ENCODE measurements at regions not wholly inside any gene's neighbourhood (a gene's known extent, or its start where the extent isn't known, plus 50 kb on each side); places are given as distances from the start of the nearest gene placed in this dataset.

- H3K4ac ChIP-seq (replicated peaks; ENCODE audit: insufficient read length, low read depth, low read length): no peak overlapping the region
- H4K5ac ChIP-seq (ENCODE audit: insufficient read length, low read depth, low read length): no peak overlapping the region
- H3K14ac ChIP-seq (ENCODE audit: insufficient read length): no peak overlapping the region
- H3K18ac ChIP-seq (ENCODE audit: extremely low read depth, low read length): no peak overlapping the region
- no peak for TF ChIP-seq SP2 (IDR thresholded peaks at IDR 0.05; ENCODE audit: low read length)
- TF ChIP-seq RAD21 (IDR thresholded peaks at IDR 0.05 in 1 of 2, conservative IDR thresholded peaks at IDR 0.05 in 1 of 2; ENCODE audit: low read depth in 2 of 2, low read length in 2 of 2): no peak
- no peak overlapping the region for H2AFZ ChIP-seq (ENCODE audit: low read length)
- DNase-seq (ENCODE audit: low read depth in 1 of 2, low spot score in 2 of 2) (no peak), FAIRE-seq (no peak)
- no peak overlapping the region for H2BK12ac ChIP-seq (ENCODE audit: low read depth, low read length)
- H3K4me1 ChIP-seq (replicated peaks in 1 of 4; ENCODE audit: control insufficient read depth in 3 of 4, insufficient read depth in 4 of 4, low read length in 3 of 4): no peaks in the 10 kb centered on the region
- no peak overlapping the region for H3K23ac ChIP-seq (ENCODE audit: insufficient read length)
- 83% methylated on average over 1 of the region's 1 CpG; no CpG with 5 or more reads in 1 of the 2 experiments for WGBS, 2 experiments (ENCODE audit: extremely low coverage in 1 of 2, insufficient coverage in 1 of 2, insufficient read length in 1 of 2, insufficient replicate concordance in 2 of 2, low coverage in 1 of 2, low lambda C conversion rate in 2 of 2, missing lambda C conversion rate in 1 of 2)
- no peak overlapping the region for H3K4me3 ChIP-seq (ENCODE audit: extremely low read depth in 1 of 4, insufficient read depth in 2 of 4, low read depth in 3 of 4, low read length in 4 of 4)
- H3K79me1 ChIP-seq (ENCODE audit: low read depth, low read length): no peaks in the 10 kb centered on the region
- no peak overlapping the region for H3K4me2 ChIP-seq (ENCODE audit: insufficient read depth in 1 of 2, low read depth in 2 of 2, low read length in 2 of 2)
- H4K91ac ChIP-seq (replicated peaks; ENCODE audit: insufficient read length, low read length): no peak overlapping the region
- ChIA-PET CTCF (ENCODE audit: partially characterized antibody) (interaction anchor here (0.5 kb wide), 1 partner anchor 45 kb away, joined by 3 read pairs; no protein-coding TSS in a partner anchor), POLR2A (ENCODE audit: partially characterized antibody) (no interaction called here)
- H3K27ac ChIP-seq (ENCODE audit: low read depth, low read length): no peak overlapping the region
- no peaks in the 10 kb centered on the region for H3K79me2 ChIP-seq (ENCODE audit: control insufficient read depth in 1 of 2, insufficient read depth in 2 of 2, low read length in 2 of 2)
- no peak overlapping the region for H2AK5ac ChIP-seq (ENCODE audit: low read depth, low read length)
- no peak overlapping the region for H3K9ac ChIP-seq (replicated peaks in 1 of 4; ENCODE audit: extremely low read depth in 1 of 4, low read depth in 3 of 4, low read length in 3 of 4)
- no peaks in the 10 kb centered on the region for H3K9me3 ChIP-seq (ENCODE audit: insufficient read depth in 2 of 2, low read depth in 1 of 2, low read length in 1 of 2)
- H2BK5ac ChIP-seq (ENCODE audit: low read depth, low read length): no peak overlapping the region
- no peak overlapping the region for H4K8ac ChIP-seq (ENCODE audit: extremely low read depth, insufficient read depth, low read length)
- H3K23me2 ChIP-seq (ENCODE audit: low read depth, low read length): no peaks in the 10 kb centered on the region
- no peaks in the 10 kb centered on the region for H4K20me1 ChIP-seq (replicated peaks in 1 of 2; ENCODE audit: control insufficient read depth in 1 of 2, insufficient read depth in 2 of 2, low read length in 2 of 2)
- H3K36me3 ChIP-seq (ENCODE audit: control insufficient read depth in 2 of 4, insufficient read depth in 4 of 4, low read length in 3 of 4): no peaks in the 10 kb centered on the region
- H3K27me3 ChIP-seq (replicated peaks in 1 of 4; ENCODE audit: control insufficient read depth in 3 of 4, extremely low read depth in 1 of 4, insufficient read depth in 3 of 4, low read length in 3 of 4): no peaks in the 10 kb centered on the region
- no peak overlapping the region for H2BK15ac ChIP-seq (ENCODE audit: low read length)
- H2BK20ac ChIP-seq (ENCODE audit: low read length): no peak overlapping the region
- H2BK120ac ChIP-seq (replicated peaks; ENCODE audit: low read depth, low read length): no peak overlapping the region
- H3K56ac ChIP-seq (replicated peaks; ENCODE audit: insufficient read length, low read depth, low read length): no peak overlapping the region
Measured at GRCh38 chr3:117172426-117172825, 462.8 kb downstream of the TUSC7 start.
